Type B pancreatic cell (in vitro differentiated cells): ENCODE measurements at regions not wholly inside any gene's neighbourhood (a gene's known extent, or its start where the extent isn't known, plus 50 kb on each side); places are given as distances from the start of the nearest gene placed in this dataset.

Experiments
- DNase-seq: peaks from one replicate; pipeline ENCODE4 v3.0.0; 2021; ENCODE audit warnings: mixed read lengths; ENCODE audit not compliant: unreplicated experiment; ENCODE audit errors: extremely low spot score
- H3K27ac Mint-ChIP-seq: 2 replicates; pipeline ENCODE4 v1.8.0; 2021; ENCODE audit warnings: mild to moderate bottlenecking, mixed read lengths
- H3K27me3 Mint-ChIP-seq: 2 replicates; pipeline ENCODE4 v1.8.0; 2021; ENCODE audit warnings: mixed read lengths
- H3K36me3 Mint-ChIP-seq: 2 replicates; pipeline ENCODE4 v1.8.0; 2021; ENCODE audit warnings: mixed read lengths
- H3K4me1 Mint-ChIP-seq: one replicate; pipeline ENCODE4 v1.8.0; 2021; ENCODE audit warnings: mixed read lengths; ENCODE audit not compliant: unreplicated experiment
- H3K4me3 Mint-ChIP-seq: 2 replicates; pipeline ENCODE4 v1.8.0; 2021; ENCODE audit warnings: mild to moderate bottlenecking, mixed read lengths
- H3K9me3 Mint-ChIP-seq: 2 replicates; pipeline ENCODE4 v1.8.0; 2021; ENCODE audit warnings: mixed read lengths
- CTCF ChIP-seq: fragments of 200-600 bp; sonication (generic); conservative IDR thresholded peaks from 2 replicates; pipeline ENCODE4 v1.5.0; 2021; ENCODE audit warnings: antibody characterized with exemption, mild to moderate bottlenecking

DNA sequence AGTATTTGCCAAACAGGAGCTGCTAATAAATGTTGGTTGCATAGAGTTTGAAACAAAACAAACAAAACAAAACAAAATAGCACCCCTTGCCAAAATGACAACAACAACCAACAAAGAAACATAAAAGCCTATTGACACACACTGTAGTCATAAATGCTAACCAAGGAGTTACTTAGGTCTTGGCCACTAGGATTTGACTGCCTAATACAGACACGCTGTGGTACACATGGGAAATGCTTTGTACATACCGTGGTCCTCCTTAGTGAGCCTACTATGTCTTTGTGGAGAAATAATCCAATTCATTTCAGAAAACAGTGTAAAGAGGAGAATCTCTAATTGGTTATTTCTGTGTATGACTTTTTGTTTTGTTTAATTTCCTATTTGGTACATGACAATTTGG is 53.2 kb upstream of the MTPN start:
- peaks cover 5% of the 10 kb centered on the region for H3K4me1 Mint-ChIP-seq
- H3K9me3 Mint-ChIP-seq = peaks cover 4% of the 10 kb centered on the region
- H3K36me3 Mint-ChIP-seq = no peaks in the 10 kb centered on the region
- H3K27me3 Mint-ChIP-seq = peaks cover 7% of the 10 kb centered on the region
- H3K4me3 Mint-ChIP-seq = no peak overlapping the region
- no peak for DNase-seq
- H3K27ac Mint-ChIP-seq = no peak overlapping the region
- no peak for TF ChIP-seq CTCF

GRCh38 chr7:136027160-136027559 is 50.0 kb upstream of the MTPN start:
- Mint-ChIP-seq H3K4me1 (no peaks in the 10 kb centered on the region), H3K9me3 (peaks cover 11% of the 10 kb centered on the region), H3K27ac (no peak overlapping the region), H3K27me3 (peaks cover 7% of the 10 kb centered on the region), H3K36me3 (no peaks in the 10 kb centered on the region), H3K4me3 (no peak overlapping the region)
- DNase-seq = no peak
- TF ChIP-seq CTCF = no peak
